Upper lobe of right lung (tissue), 1 donor: ENCODE measurements at regions not wholly inside any gene's neighbourhood (a gene's known extent, or its start where the extent isn't known, plus 50 kb on each side); places are given as distances from the start of the nearest gene placed in this dataset.
"Not testable (repeated sequence)": the region's sequence is repeated elsewhere in the genome, so short reads cannot be mapped to it uniquely, and the experiment has no call there.

Experiments
- ATAC-seq: fragments of 200-7000 bp; cut with Tn5 transposase; one replicate; pipeline ENCODE4 v1.9.1; 2020; ENCODE audit warnings: mild to moderate bottlenecking, moderate library complexity
- DNase-seq: peaks from one replicate; pipeline ENCODE4 v3.0.0-alpha.2; 2020
- H3K27ac ChIP-seq: fragments of 200-600 bp; one replicate; pipeline ENCODE4 v1.8.0; 2022
- H3K27me3 ChIP-seq: fragments of 200-600 bp; one replicate; pipeline ENCODE4 v1.8.0; 2022; ENCODE audit warnings: mild to moderate bottlenecking
- H3K36me3 ChIP-seq: fragments of 200-600 bp; one replicate; pipeline ENCODE4 v1.8.0; 2022
- H3K4me1 ChIP-seq: fragments of 200-600 bp; one replicate; pipeline ENCODE4 v1.8.0; 2022
- H3K4me3 ChIP-seq: fragments of 200-600 bp; one replicate; pipeline ENCODE4 v1.8.0; 2022; ENCODE audit warnings: mild to moderate bottlenecking
- H3K9me3 ChIP-seq: fragments of 200-600 bp; one replicate; pipeline ENCODE4 v1.8.0; 2022
- CTCF ChIP-seq: fragments of 200-600 bp; IDR thresholded peaks from one replicate; pipeline ENCODE4 v1.8.0; 2022; ENCODE audit warnings: antibody characterized with exemption
- intact Hi-C: fragments of 100-400 bp; cut with DNase I; formaldehyde crosslinking; loops from one replicate; pipeline ENCODE4 v1.11.0; 2022
- donor health status: DM: no; HTN: yes; CAD: no; lungs with severe emphysema.

- ATAC-seq (no peak), DNase-seq (no peak)
- no peak overlapping the region for H3K4me3 ChIP-seq
- H3K36me3 ChIP-seq = no peaks in the 10 kb centered on the region
- no peak overlapping the region for H3K27ac ChIP-seq
- TF ChIP-seq CTCF = no peak
- H3K9me3 ChIP-seq = no peaks in the 10 kb centered on the region
- no peaks in the 10 kb centered on the region for H3K4me1 ChIP-seq
- no peaks in the 10 kb centered on the region for H3K27me3 ChIP-seq
- intact Hi-C loops = no loop called here
These were observed 314.3 kb upstream of the FGF13 start for GRCh38 chrX:139025816-139026215.

- no peak for DNase-seq
- Histone ChIP-seq H3K9me3 (no peaks in the 10 kb centered on the region), H3K36me3 (no peaks in the 10 kb centered on the region), H3K4me3 (no peak overlapping the region), H3K27me3 (no peaks in the 10 kb centered on the region), H3K27ac (no peak overlapping the region), H3K4me1 (no peaks in the 10 kb centered on the region)
- no peak for ATAC-seq
- intact Hi-C loops = no loop called here
- TF ChIP-seq CTCF = no peak
These were observed 312.0 kb upstream of the FGF13 start for GRCh38 chrX:139023531-139023930.

- H3K36me3 ChIP-seq = no peaks in the 10 kb centered on the region
- ATAC-seq (no peak), DNase-seq (no peak)
- intact Hi-C loops = no loop called here
- H3K27ac ChIP-seq = no peak overlapping the region
- no peak for TF ChIP-seq CTCF
- no peaks in the 10 kb centered on the region for H3K4me1 ChIP-seq
- no peaks in the 10 kb centered on the region for H3K27me3 ChIP-seq
- H3K4me3 ChIP-seq = no peak overlapping the region
- H3K9me3 ChIP-seq = no peaks in the 10 kb centered on the region
These were observed 309.3 kb upstream of the FGF13 start for GRCh38 chrX:139020801-139021200.

GRCh38 chrX:139018436-139018835 lies 306.9 kb upstream of the FGF13 start:
- H3K27ac ChIP-seq = no peak overlapping the region
- TF ChIP-seq CTCF = no peak
- no peaks in the 10 kb centered on the region for H3K36me3 ChIP-seq
- no peaks in the 10 kb centered on the region for H3K9me3 ChIP-seq
- ATAC-seq = no peak
- no peak for DNase-seq
- no peaks in the 10 kb centered on the region for H3K27me3 ChIP-seq
- no peaks in the 10 kb centered on the region for H3K4me1 ChIP-seq
- intact Hi-C loops = no loop called here
- no peak overlapping the region for H3K4me3 ChIP-seq

- DNase-seq (no peak), ATAC-seq (no peak)
- Histone ChIP-seq H3K4me1 (no peaks in the 10 kb centered on the region), H3K9me3 (no peaks in the 10 kb centered on the region), H3K27ac (no peak overlapping the region), H3K4me3 (no peak overlapping the region), H3K36me3 (no peaks in the 10 kb centered on the region), H3K27me3 (no peaks in the 10 kb centered on the region)
- no peak for TF ChIP-seq CTCF
- intact Hi-C loops = no loop called here
These were observed 304.1 kb upstream of the FGF13 start for GRCh38 chrX:139015627-139016026.

GRCh38 chrX:139008185-139008584 lies 296.7 kb upstream of the FGF13 start:
- ATAC-seq (no peak), DNase-seq (no peak)
- Histone ChIP-seq H3K4me1 (no peaks in the 10 kb centered on the region), H3K36me3 (no peaks in the 10 kb centered on the region), H3K9me3 (no peaks in the 10 kb centered on the region), H3K4me3 (no peak overlapping the region), H3K27me3 (no peaks in the 10 kb centered on the region), H3K27ac (no peak overlapping the region)
- no peak for TF ChIP-seq CTCF
- intact Hi-C loops = no loop called here

- ATAC-seq, intact Hi-C loops: not testable (repeated sequence)
- peak; percentile 25 for DNase-seq
These were observed 292.5 kb upstream of the FGF13 start for GRCh38 chrX:139003856-139004527.

More at GRCh38 chrX:139003856-139004527, 292.5 kb upstream of the FGF13 start:
- H3K4me3 ChIP-seq, H3K36me3 ChIP-seq, H3K9me3 ChIP-seq, H3K4me1 ChIP-seq, H3K27ac ChIP-seq, H3K27me3 ChIP-seq: not testable (repeated sequence)
